HEK293T (cell line): ENCODE measurements at regions not wholly inside any gene's neighbourhood (a gene's known extent, or its start where the extent isn't known, plus 50 kb on each side); places are given as distances from the start of the nearest gene placed in this dataset.
"Not testable (repeated sequence)": the region's sequence is repeated elsewhere in the genome, so short reads cannot be mapped to it uniquely, and the experiment has no call there.

Experiments used
- CTCF ChIA-PET: fragments of 350-600 bp; formaldehyde crosslinking; extraction: SDS; loops from one replicate; lab custom pipeline; 2021; ENCODE audit warnings: antibody characterized with exemption, inconsistent platforms; lab: Yijun Ruan, JAX
- POLR2A ChIA-PET: fragments of 350-600 bp; formaldehyde crosslinking; extraction: SDS; loops from one replicate; lab custom pipeline; 2020; ENCODE audit warnings: antibody characterized with exemption, inconsistent platforms; lab: Yijun Ruan, JAX
- DNase-seq: peaks from one replicate; pipeline ENCODE4 v3.0.0; 2012; ENCODE audit warnings: mixed read lengths; ENCODE audit errors: extremely low spot score
- ARNT ChIP-seq: fragments of 450-650 bp; IDR thresholded peaks from 2 replicates; pipeline ENCODE4 v1.6.1; 2017; ENCODE audit warnings: mild to moderate bottlenecking
- BHLHE40 ChIP-seq: fragments of 450-650 bp; IDR thresholded peaks from 2 replicates; pipeline ENCODE4 v1.6.1; 2016; ENCODE audit warnings: mild to moderate bottlenecking, moderate library complexity, borderline replicate concordance
- CTBP1 ChIP-seq: fragments of 450-650 bp; IDR thresholded peaks from 2 replicates; pipeline ENCODE4 v1.6.1; 2016; ENCODE audit warnings: borderline replicate concordance
- ELF4 ChIP-seq: fragments of 450-650 bp; IDR thresholded peaks from 2 replicates; pipeline ENCODE4 v1.6.1; 2017; ENCODE audit warnings: antibody characterized with exemption
- FOXA1 ChIP-seq: fragments of 450-650 bp; IDR thresholded peaks from 2 replicates; pipeline ENCODE4 v1.6.1; 2016; ENCODE audit warnings: mild to moderate bottlenecking
- FOXK2 ChIP-seq: fragments of 450-650 bp; IDR thresholded peaks from 2 replicates; pipeline ENCODE4 v1.6.1; 2016; ENCODE audit warnings: mild to moderate bottlenecking
- FOXM1 ChIP-seq: fragments of 450-650 bp; IDR thresholded peaks from 2 replicates; pipeline ENCODE4 v1.6.1; 2017; ENCODE audit warnings: mild to moderate bottlenecking, borderline replicate concordance
- HDGF ChIP-seq: fragments of 450-650 bp; IDR thresholded peaks from 2 replicates; pipeline ENCODE4 v1.6.1; 2017; ENCODE audit warnings: antibody characterized with exemption, borderline replicate concordance
- L3MBTL2 ChIP-seq: fragments of 450-650 bp; conservative IDR thresholded peaks from 2 replicates; pipeline ENCODE4 v1.6.1; 2016; ENCODE audit warnings: mild to moderate bottlenecking
- LEF1 ChIP-seq: fragments of 450-650 bp; IDR thresholded peaks from 2 replicates; pipeline ENCODE4 v1.6.1; 2017; ENCODE audit warnings: mild to moderate bottlenecking, borderline replicate concordance
- NFRKB ChIP-seq: fragments of 450-650 bp; IDR thresholded peaks from 2 replicates; pipeline ENCODE4 v1.6.1; 2016; ENCODE audit warnings: mild to moderate bottlenecking, moderate library complexity
- SP1 ChIP-seq: fragments of 450-650 bp; IDR thresholded peaks from 2 replicates; pipeline ENCODE4 v1.6.1; 2017
- SUZ12 ChIP-seq: fragments of 450-650 bp; IDR thresholded peaks from 2 replicates; pipeline ENCODE4 v1.6.1; 2016; ENCODE audit warnings: mild to moderate bottlenecking
- TARDBP ChIP-seq: fragments of 450-650 bp; IDR thresholded peaks from 2 replicates; pipeline ENCODE4 v1.6.1; 2016
- ZNF384 ChIP-seq: fragments of 450-650 bp; IDR thresholded peaks from 2 replicates; pipeline ENCODE4 v1.6.1; 2016
- TF ChIP-seq, protein P1 (sequence below): fragments of 450-650 bp; IDR thresholded peaks from 2 replicates; pipeline ENCODE4 v1.6.1; 2016

DNA sequence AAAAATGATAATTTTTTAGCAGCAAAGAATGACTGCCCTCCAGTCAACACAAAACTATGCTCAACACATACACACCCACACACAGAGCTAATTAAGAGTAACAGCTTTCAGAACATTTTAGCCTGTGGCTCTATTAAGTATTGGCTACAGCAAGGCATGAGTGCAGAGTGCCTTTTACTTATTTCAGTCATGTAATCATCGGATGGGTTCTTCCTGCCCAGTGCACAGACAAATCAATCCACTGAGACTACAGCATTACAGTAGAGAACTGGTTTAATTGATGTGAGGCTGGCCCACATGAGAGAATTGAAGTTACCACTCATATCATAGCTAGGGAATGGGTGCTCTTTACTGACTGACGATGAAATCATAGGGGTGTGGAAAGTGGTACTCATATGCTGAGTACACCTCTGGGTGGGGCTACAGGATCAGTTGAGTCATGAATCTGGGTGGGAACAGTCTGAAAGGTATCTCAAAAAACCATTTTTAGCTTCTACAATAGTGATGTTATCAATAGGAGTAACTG lies 241.0 kb downstream of the FSIP2 start:
- TF ChIP-seq FOXK2 (no peak), FOXA1 (no peak), NFRKB (no peak)
- peak; percentile 6 for DNase-seq
- POLR2A ChIA-PET: no interaction called here
- CTCF ChIA-PET: no interaction called here

DNA sequence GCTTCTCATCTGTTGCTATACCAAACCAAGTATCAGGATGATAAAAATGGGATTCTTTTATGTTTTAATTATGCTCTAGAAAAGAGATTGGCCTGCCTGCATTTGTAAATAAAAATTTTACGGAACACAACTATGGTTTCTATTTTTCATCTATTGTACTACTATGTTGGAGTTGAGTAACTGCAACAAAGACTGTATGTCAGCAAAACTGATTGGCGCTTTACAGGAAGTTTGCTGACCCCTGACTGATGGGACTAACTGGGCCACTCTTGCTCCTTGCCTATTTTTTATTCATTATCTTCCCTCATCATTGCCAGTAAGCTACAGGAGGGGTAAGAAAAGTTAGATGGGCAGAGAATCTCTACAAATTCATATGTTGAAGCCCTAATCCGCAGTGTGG lies 242.3 kb downstream of the FSIP2 start:
- POLR2A ChIA-PET: no interaction called here
- CTCF ChIA-PET: no interaction called here
- no peak for TF ChIP-seq FOXM1
- no peak for TF ChIP-seq FOXA1
- TF ChIP-seq HDGF: no peak
- no peak for TF ChIP-seq L3MBTL2
- TF ChIP-seq, protein P1, sequence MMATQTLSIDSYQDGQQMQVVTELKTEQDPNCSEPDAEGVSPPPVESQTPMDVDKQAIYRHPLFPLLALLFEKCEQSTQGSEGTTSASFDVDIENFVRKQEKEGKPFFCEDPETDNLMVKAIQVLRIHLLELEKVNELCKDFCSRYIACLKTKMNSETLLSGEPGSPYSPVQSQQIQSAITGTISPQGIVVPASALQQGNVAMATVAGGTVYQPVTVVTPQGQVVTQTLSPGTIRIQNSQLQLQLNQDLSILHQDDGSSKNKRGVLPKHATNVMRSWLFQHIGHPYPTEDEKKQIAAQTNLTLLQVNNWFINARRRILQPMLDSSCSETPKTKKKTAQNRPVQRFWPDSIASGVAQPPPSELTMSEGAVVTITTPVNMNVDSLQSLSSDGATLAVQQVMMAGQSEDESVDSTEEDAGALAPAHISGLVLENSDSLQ: no peak
- no peak for TF ChIP-seq ZNF384
- TF ChIP-seq FOXK2: no peak
- TF ChIP-seq TARDBP: no peak
- no peak for TF ChIP-seq ARNT
- DNase-seq: no peak

DNA sequence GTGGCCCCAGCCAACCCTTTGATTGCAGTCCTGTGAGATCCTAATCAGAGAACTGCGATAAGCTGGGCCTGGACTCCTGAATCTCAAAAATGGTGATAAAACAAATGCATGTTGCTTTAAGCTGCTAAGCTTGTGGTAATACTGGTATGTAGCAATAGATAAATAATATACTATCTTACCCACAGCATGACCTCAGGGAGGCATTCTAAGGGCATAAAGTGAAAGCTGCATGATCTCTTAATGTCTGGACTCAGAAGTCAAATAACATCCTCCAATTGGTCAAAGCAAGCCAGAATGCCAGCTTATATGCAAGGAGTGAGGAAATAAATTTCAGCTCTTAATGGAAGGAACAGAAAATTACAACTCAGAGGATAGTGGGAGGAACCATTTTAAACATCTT lies 246.1 kb downstream of the FSIP2 start:
- no peak for TF ChIP-seq FOXA1
- no peak for TF ChIP-seq SUZ12
- no peak for TF ChIP-seq ELF4
- no peak for TF ChIP-seq HDGF
- no peak for TF ChIP-seq ARNT
- TF ChIP-seq LEF1: no peak
- TF ChIP-seq, protein P1: no peak
- no peak for TF ChIP-seq CTBP1
- DNase-seq: no peak
- CTCF ChIA-PET: no interaction called here
- POLR2A ChIA-PET: no interaction called here

DNA sequence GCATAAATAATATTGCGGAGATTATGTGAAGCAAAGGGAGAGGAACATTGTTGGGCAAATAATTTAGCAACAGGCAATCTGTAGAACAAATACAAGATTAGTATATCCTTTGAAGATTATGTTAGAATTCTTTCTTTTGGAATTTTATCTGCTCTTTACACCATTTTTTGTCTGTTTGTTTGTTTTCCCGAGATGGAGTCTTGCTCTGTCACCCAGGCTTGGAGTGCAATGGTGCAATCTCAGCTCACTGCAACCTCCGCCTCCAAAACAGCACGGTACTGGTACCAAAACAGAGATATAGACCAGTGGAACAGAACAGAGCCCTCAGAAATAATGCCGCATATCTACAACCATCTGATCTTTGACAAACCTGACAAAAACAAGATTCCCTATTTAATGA lies 250.3 kb downstream of the FSIP2 start:
- DNase-seq, POLR2A ChIA-PET: not testable (repeated sequence)
- CTCF ChIA-PET: interaction anchor here (0.7 kb wide), 1 partner anchor 18 kb away, joined by 3 read pairs; no protein-coding TSS in a partner anchor

DNA sequence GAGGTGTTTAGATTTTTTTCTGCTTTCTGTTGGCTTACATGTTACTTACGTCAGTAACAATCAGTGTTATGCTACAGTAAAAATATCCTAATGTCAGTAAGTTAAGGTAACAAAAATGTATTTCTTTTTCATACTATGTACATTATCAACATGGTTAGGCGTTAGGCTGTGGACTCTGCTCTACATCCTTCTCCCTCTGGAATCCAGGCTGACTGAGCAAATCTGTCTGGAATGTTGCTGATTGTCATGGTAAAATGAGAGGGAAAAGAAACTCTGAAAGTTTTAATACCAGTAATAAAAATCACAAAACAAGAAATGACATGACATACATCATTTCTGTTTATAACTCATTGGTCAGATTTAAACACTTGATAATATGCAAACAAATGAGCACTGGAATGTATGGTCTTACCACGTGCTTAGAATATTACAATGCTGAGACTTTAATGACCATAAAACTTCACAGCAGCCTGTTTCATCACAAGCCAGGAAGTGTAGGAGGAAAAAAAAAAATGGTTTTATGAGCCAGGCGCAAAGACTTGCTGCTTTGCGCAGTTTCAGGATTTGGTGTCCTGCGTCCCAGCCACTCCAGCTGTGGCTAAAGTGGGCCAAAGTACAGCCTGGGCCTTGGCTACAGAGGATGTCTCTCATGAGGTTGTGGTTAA lies 252.4 kb downstream of the FSIP2 start:
- TF ChIP-seq ELF4: no peak
- TF ChIP-seq LEF1: no peak
- no peak for TF ChIP-seq TARDBP
- TF ChIP-seq NFRKB: no peak
- TF ChIP-seq, protein P1: no peak
- no peak for TF ChIP-seq L3MBTL2
- TF ChIP-seq FOXA1: no peak
- TF ChIP-seq SUZ12: no peak
- TF ChIP-seq SP1: no peak
- TF ChIP-seq CTBP1: no peak
- TF ChIP-seq FOXM1: no peak
- TF ChIP-seq HDGF: no peak
- TF ChIP-seq FOXK2: no peak
- no peak for TF ChIP-seq ARNT
- no peak for TF ChIP-seq BHLHE40
- TF ChIP-seq ZNF384: no peak
- ChIA-PET POLR2A (no interaction called here), CTCF (no interaction called here)
- no peak for DNase-seq

DNA sequence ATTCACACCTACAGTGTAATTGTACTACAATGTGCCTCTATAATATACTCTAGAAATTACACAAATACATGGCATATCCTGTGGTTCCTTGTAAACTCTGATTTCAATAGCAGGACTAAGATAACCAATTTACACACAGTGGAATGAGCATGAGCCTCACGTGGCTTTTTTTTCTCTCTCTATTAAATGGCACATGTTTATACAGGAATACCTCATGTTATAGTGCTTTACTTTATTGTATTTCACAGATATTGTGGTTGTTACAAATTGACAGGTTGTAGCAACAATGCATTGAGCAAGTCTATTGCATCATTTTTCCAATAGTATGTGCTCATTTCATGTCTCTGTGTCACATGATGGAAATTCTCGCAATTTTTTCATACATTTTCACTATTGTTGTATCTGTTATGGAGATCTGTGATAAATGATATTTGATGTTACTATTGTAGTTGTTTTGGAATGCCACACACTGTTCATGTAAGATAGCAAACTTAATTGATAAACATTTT lies 260.0 kb downstream of the FSIP2 start:
- TF ChIP-seq ZNF384 (no peak), CTBP1 (no peak), ELF4 (no peak), LEF1 (no peak), SUZ12 (no peak), SP1 (no peak), HDGF (no peak), FOXM1 (no peak), NFRKB (no peak), TARDBP (no peak), BHLHE40 (no peak), FOXK2 (no peak), FOXA1 (no peak), L3MBTL2 (no peak)
- TF ChIP-seq, protein P1: no peak
- ChIA-PET POLR2A (no interaction called here), CTCF (no interaction called here)
- no peak for DNase-seq
